DMS53 (cell line): ENCODE measurements at regions not wholly inside any gene's neighbourhood (a gene's known extent, or its start where the extent isn't known, plus 50 kb on each side); places are given as distances from the start of the nearest gene placed in this dataset.
"Not testable (repeated sequence)": the region's sequence is repeated elsewhere in the genome, so short reads cannot be mapped to it uniquely, and the experiment has no call there.

Experiments used
- DNase-seq: peaks from one replicate; lab custom pipeline; 2025; lab: John Stamatoyannopoulos, UW

GRCh38 chr1:206361978-206362543 lies 108.2 kb upstream of the IKBKE start:
- DNase-seq: not testable (repeated sequence)

- not testable (repeated sequence) for DNase-seq
Observed at GRCh38 chr1:206362994-206363393, 107.3 kb upstream of the IKBKE start.

DNA sequence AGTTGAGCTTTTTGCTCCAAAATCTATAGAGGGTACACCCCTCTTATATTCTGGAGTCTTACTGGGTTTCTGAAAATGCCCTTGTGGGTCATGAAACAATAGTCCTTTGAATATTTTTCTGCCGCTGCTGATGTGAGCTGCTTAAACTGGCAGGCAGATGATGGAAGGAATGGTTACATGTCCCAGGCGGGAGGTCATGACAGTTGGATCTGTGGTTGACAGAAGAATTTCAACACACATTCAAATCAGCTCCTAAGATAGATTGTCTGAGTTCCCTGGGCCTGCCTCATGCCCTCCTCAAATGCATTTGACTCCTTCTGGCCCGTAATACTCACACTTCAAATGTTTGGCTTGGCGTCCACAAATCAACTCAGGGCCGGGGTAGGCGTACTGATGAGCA lies 105.0 kb upstream of the IKBKE start:
- not testable (repeated sequence) for DNase-seq

GRCh38 chr1:206366131-206366530 lies 104.1 kb upstream of the IKBKE start:
- not testable (repeated sequence) for DNase-seq

GRCh38 chr1:206366772-206367171 lies 103.5 kb upstream of the IKBKE start:
- not testable (repeated sequence) for DNase-seq

DNA sequence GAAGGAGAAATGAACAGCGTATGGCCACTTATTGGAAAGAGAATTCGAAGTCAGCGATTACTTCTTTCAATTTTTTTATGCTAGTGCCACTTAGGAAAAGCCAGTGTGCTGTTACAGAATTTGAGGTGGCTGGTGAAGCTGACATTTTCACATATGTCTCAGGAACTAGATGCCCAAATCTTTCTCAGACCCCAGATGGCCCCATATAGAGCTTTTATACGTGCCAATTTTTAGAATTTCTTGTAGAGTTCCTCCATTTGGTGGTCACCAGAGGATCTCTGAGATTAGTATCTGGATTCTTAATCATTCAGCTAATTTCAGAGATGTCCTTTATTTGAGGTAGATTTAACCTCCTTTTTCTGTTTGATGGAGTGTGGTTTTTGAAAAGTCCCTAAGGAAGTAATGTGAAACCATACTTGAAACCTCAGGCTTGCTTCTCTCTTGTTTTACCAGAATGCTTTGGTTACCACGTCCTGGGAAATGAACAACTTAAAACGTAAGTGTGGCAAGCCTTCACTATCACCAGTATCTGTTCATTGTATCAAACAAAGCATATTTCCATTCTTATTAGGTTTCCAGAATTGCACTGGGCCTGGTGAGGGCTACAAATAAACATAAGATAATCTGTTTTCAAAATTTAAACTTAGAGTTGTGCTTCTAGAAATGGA lies 102.2 kb upstream of the IKBKE start:
- DNase-seq: not testable (repeated sequence)

DNA sequence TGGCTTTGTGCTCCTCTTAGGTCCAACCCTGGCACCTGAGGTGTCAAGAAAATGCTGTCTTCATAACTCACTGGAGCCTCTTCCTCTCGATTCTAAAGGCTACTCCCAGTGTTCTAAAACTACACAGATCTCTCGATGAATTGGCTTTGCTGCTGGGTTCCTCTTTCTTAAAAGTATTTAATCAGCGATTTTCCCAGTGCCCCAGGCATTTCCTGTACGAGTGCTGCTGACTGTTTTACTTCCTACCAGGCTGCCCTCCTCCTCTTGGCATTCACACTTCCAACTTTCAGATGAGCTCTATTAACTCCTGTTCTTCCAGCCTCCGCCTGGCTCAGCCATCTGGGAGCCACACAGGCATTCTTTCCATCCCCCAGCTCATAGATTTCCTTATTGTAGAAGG lies 95.6 kb upstream of the IKBKE start:
- not testable (repeated sequence) for DNase-seq

DNA sequence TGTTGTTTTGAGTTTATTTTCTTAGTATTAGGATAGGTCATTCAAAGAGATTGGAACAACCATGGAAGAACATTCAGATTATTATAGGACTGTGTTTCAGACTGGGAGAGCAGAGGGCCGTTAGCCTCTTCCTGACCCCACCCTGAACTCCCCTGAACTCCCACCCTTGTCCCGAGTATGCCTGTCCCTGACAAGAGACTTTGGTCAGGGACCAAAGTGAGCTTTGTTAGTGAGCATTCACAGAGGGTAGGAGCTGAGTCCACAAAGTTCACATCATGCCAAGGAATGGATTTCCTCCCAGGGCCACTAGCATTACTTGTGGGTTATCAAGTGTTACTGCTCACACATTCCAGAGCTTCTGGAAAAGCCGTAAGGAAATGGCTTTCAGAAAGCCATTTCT lies 94.7 kb upstream of the IKBKE start:
- not testable (repeated sequence) for DNase-seq

GRCh38 chr1:206378506-206378905 lies 91.8 kb upstream of the IKBKE start:
- not testable (repeated sequence) for DNase-seq

GRCh38 chr1:206379245-206379644 lies 91.0 kb upstream of the IKBKE start:
- not testable (repeated sequence) for DNase-seq

DNA sequence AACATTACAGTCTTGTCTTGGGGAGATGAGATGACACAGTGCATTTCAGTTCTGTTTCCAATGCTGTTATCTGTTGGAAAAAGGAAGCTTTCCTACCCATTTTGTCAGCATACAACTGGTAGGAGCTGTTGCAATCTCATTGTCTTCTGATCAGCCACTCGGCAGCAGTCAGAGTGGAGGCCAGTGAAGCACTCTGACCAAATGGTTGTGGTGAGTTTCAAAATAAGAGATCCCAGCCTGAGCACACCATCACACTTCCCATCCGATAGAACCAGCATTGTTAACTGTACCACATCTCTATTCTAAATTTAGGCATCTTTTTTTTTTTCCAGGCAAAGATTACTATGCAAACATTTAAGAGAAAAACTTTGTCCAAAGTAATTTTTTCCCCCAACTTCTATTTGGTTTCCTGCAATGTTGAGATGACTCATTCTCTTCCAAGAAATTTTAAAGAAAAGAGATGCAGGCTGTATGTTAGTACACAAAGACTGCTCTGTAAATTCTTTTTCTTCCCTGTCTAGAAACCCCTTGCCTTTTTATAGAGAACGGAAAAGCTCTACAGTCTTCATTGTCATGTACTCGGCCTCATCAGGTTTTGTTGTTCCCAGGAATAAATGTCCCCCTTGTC lies 90.0 kb upstream of the IKBKE start:
- not testable (repeated sequence) for DNase-seq

DNA sequence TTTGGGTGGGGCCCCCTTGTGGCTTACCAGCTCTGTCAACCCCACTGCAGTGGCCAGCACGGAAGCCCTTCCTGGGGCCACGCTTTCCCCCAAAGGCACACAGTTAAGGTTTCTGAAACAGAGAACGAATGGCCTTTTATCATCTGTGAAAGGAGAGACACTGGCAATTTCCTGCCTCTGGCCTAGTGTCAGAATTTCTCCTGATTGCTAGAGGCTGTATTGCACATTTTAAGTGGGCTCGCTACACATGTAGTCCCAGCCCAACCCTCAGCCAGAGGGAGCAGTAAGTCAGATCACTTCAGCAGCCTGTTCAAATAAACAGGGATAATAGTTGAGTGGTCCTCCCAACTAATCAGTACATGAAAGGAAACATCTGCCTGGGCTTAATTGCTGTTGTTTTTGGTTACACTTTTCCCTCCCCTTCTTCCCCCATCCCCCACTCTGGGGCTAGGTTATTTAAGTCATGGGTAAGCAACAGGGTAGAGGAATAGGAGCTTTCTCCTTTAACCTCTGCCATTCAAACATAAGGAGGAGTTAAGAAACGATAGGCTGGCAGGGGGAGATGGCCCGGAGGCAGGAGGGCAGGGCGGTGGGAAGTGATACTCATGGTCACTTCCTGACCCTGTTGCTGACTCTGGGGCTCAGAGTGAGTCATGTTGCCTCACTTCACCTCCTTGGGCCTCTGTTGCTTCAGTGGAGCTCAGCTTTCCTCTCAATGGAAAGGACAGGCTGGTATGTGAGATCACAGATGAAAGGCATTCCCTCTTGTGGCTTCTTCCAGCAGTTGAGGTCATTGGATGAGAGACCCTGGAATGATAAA lies 89.3 kb upstream of the IKBKE start:
- DNase-seq: peak; percentile 54

DNA sequence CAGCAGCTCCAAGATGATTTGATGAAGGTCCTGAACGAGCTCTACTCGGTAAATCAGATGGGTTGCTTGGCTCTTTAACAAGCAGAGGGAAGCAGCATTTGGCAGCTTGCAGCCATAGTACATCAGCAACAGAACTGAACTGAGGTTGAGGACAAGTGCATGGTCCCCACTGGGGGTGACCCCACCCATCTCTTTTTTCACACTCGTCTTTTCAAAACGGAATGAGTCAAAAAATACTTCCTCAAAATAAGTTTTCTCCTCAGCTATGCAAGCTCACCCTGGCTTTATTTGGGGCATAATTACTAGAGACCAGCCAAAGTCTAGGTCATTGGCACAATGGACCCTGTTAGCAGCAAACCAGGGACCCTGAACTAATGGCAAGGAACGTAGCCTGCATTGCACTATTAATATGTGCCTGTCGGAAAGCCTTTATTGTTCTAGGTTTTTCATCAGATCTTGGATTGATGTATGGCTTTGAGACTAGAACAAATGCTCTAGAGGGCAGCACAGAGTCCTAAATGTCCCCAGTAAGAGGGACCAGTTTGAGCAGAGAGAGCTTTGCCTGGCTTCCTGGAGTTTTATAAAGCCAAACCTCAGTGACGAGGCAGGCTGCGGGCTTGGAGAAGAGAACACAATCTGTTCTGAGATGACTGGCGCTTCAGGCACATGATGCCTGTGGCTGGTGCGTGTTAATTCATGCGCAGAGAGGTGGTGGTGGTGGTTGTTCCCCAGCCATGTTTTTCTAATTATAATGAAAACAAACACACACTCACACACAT lies 86.1 kb upstream of the IKBKE start:
- peak; percentile 49 for DNase-seq

- not testable (repeated sequence) for DNase-seq
Observed at GRCh38 chr1:206384891-206385290, 85.4 kb upstream of the IKBKE start.

- DNase-seq: not testable (repeated sequence)
Observed at GRCh38 chr1:206387631-206388030, 82.6 kb upstream of the IKBKE start.

DNA sequence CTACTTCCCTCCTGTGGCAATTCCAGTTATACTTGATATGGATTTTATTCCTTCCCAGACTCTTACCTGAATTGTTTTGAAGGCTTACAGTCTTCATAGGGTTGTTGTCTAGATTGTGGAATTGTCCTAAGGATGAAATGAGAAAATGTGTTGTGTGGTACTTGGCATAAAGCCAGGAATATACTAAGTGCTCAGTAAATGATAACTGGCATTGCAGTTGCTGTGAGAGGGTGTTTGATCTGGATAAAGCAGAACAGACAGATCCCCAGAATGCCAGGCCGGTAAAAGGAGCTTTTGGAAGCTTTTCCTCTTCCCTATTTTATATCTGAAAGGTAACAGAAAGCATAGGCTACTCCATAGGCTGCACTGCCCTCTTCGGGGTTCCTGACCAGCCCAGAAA lies 78.4 kb upstream of the IKBKE start:
- not testable (repeated sequence) for DNase-seq

DNA sequence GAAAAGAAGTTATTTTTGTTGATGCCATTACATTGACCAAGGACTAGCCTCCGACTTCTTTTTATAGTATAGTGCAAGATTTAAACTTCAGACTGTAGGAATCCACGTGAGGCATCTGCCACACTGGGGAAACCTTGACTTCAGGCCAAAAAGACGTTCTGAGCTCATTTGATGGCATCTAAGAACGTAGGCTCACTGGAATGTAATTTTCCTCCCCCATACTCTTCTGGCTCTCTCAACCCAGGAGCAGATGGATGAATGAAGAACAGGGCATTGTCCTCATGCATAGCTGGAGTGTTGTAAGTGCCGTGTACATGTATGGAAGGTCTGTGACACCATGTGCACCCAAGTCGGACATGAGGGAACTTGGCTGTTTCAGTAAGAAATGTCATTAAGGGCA lies 72.8 kb upstream of the IKBKE start:
- not testable (repeated sequence) for DNase-seq

GRCh38 chr1:206398261-206398660 lies 72.0 kb upstream of the IKBKE start:
- DNase-seq: not testable (repeated sequence)

GRCh38 chr1:206403612-206404307 lies 66.5 kb upstream of the IKBKE start:
- not testable (repeated sequence) for DNase-seq

DNA sequence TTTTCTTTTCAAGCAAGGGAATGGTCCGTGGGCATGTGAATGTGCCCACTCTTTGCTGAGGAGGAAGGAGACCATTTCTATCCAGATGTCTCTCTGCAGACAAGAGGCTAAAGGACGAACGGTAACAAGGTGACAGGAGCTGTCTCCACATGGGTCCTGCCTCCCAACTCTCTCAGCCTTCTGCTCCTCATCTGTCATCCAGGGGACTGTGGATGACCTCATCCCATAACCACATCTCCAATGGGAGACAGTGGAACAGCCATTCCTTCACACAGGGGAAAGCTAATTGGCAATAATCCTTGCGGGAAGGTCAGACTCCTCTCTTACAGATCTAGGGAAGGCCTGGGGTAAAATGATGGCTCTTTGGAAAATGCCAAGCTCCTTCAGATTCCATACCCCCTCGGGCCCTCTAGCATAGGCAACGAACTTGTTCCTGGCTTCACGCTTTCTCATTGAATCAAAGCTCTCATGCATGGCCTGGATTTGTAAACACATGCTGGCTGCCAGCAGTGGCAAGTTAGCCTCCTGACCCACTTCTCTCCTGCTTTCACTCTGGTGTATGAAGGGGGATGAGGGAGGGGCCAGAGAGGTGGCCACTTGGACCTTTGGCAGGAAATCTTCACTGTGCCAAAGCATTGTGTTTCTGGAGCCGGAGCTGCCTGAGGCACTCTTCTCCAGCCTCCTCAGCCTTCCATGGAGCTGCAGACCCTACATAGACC lies 65.8 kb upstream of the IKBKE start:
- DNase-seq: not testable (repeated sequence)
